NCI-H2227 (cell line): ENCODE measurements at regions not wholly inside any gene's neighbourhood (a gene's known extent, or its start where the extent isn't known, plus 50 kb on each side); places are given as distances from the start of the nearest gene placed in this dataset.
A peak's percentile ranks its signal among the peaks of the same experiment; 100 is the strongest.
"Not testable (repeated sequence)": the region's sequence is repeated elsewhere in the genome, so short reads cannot be mapped to it uniquely, and the experiment has no call there.

Experiments used
- DNase-seq: peaks from one replicate; lab custom pipeline; 2025; ENCODE audit not compliant: unreplicated experiment; lab: John Stamatoyannopoulos, UW

DNA sequence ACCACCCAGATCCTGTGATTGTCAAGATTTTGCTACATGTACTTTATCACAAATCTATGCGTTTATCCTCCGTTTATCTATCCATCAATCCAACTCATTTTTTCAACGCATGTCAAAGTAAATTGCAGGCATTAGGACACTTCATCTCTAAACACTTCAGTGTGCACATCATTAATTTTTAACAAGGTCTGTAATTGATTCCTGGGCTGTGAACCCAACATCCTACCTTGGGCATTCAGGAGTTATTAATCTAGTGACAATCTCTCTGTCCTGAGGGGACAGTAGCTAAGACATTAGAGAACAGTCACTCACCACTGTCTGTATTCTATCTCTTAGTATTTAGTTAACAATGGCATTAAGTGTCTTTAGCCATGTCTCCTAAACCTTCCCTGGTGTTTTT, 264.7 kb downstream of the SOX9 start:
- no peak for DNase-seq

DNA sequence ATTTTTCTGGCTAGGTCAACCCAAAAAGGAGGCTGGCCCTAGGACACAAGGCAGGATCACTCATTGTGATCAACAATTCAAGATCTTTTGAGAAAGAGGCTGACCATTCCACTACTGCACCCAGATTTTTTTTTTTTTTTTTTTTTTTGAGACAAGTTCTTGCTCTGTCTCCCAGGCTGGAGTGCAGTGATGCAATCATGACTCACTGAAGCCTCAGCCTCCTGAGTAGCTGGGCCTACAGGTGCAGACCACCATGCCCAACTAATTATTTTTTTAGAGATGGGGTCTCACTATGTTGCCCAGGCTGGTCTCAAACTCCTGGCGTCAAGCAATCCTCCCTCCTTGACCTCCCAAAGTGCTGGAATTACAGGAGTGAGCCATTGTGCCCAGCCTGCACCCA, 265.4 kb downstream of the SOX9 start:
- not testable (repeated sequence) for DNase-seq

DNA sequence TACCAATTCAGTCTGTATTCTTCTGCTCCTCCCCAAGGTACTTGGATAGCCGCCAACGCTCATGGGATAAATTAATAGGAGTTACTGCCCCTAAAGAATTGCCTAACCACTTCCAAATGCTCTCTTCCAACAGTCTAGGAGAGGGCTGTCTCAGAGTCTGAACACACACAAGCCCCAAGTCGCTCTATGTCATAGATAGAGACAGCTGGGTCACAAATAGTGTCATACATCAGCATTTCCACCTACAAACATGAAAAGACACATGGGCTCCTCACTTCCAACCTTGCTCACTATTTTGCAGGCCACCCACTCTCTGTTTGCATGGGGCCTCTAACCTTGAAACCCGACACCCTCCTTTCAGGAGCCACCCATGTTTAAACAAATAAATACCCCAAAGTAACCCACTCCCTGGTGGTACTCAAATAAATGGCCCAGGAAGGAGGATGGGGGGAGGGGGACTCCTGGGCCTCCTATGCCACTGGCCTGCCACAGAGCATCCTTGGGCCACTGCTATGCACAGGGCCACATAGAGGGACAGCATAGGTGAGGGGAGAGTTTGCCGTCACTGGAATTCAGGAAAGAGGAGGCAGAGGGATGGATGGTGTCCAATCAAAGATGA, 265.9 kb downstream of the SOX9 start:
- peak; percentile 66 for DNase-seq

DNA sequence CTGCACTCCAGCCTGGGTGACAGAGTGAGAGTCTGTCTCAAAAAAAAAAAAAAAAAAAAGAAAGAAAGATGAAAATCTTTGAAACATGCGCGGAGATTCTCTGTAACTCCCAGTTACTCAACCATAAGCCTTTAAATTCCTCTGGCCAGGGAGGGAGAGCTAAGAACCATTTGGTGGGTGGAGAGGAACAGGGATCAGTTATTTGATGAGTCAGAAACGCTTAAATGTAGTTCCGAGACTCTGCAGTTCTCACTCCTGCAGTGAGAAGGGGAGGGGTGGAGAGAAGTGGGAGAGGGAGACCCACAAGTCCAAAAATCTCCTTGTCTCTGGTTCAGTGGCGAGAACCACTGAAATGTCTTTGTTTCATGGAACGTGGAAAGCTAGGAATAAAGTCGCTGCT, 266.7 kb downstream of the SOX9 start:
- peak; percentile 15 for DNase-seq

GRCh38 chr17:72387969-72388368, 267.1 kb downstream of the SOX9 start:
- no peak for DNase-seq

DNA sequence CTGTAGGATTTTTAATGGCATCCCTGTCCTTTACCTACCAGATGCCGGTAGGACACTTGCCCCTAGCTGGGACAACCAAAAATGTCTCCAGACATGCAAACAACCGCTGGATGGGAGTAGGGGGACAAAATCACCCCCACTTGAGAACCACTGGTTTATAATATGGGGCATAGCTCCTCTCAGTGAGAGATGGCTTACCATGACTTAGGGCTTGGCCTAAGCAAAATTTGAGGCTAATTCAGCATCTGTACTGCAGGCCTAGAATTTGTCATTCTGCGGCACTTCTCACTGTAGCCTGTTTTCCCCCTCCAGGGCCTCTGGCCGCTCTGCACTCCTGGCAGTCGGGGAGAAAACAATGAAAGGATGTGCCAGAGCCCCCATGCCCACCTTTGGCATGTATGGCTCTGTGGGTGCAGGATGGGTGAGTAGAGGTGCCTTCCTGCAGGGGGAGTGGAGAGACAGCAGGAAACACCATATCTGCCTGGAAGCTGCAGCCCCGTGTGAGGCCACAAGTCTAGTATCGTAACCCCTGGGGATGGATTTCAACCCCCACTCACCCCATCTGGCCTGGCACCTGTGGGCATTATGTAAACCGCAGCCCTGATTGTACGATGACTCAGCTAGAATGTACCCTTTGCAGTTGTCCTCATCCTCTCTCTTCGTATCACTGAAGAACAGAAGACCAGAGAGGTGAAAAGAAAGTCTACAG, 268.1 kb downstream of the SOX9 start:
- DNase-seq = no peak

DNA sequence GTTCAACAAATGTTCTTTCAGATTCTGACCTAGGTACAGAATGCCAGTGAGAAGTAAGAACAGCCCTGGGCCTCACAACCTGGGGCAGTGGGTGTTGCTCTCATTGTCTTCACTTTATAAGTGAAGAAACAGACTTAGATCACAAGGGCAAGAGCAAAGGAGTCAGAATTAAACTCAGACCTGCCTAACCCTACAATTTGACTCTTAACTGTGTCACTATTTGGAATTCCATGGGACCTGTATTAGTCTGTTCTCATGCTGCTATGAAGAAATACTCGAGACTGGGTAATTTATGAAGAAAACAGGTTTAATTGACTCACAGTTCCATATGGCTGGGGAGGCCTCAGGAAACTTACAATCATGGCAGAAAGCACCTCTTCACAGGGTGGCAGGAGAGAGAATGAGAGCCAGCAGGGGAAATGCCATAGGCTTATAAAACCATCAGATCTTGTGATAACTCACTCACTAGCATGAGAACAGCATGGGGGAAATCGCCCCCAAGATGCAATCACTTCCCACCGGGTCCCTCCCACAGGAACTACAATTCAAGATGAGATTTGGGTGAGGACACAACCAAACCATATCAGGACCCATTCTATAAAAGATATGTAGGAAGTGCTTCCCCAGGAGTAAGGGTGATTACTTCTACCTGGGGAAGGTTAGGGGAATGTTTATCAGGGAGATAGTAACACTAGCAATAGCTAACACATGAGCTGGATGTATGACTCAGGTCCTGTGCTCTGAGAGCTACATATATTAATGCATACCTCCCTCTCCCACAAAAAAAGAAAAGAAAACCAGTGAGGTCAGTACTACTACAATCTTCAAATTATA, 270.1 kb downstream of the SOX9 start:
- DNase-seq = no peak

- no peak for DNase-seq
Observed at GRCh38 chr17:72392056-72393010, 271.5 kb downstream of the SOX9 start.

DNA sequence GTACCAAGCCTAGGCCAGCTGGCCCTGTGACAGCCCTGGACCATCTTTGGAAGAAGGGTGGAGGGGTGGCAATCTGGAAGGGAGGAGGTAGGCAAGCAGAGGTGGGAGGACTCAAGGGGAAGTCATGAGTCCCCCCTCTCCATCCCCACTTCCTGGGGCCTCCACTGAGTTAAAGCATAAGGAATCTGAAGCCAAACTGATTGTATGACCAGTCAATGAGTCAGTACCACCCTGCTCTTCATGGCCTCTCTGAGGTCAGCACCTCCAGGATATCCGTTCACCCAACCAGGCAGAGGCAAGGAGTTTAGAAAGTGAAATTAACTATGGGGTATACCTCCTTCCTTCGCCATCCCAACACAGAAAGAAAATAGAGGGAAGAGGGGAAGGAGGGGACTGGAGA, 272.7 kb downstream of the SOX9 start:
- no peak for DNase-seq

GRCh38 chr17:72394531-72394930, 273.7 kb downstream of the SOX9 start:
- DNase-seq = no peak

- DNase-seq = no peak
Observed at GRCh38 chr17:72396121-72396520, 275.3 kb downstream of the SOX9 start.

GRCh38 chr17:72397223-72397667, 276.4 kb downstream of the SOX9 start:
- DNase-seq = no peak

DNA sequence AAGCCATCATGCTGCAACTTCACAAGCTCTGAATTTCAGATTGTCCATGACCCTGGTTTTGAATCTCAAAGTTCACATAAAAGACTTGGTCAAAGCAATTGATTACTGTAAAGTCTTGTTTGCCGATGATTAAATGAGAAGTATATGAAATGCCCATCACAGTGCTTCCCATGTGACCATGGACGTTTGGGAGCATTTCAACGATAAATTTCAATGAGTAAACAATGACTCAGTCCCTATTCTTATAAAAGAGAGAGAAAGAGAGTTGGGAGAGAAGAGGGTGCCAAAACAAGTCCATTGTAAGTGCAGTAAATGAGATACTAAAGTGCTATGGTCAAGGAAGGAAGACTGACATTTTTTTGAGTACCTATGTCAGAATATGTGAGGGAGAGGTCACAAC, 276.9 kb downstream of the SOX9 start:
- DNase-seq = no peak

DNA sequence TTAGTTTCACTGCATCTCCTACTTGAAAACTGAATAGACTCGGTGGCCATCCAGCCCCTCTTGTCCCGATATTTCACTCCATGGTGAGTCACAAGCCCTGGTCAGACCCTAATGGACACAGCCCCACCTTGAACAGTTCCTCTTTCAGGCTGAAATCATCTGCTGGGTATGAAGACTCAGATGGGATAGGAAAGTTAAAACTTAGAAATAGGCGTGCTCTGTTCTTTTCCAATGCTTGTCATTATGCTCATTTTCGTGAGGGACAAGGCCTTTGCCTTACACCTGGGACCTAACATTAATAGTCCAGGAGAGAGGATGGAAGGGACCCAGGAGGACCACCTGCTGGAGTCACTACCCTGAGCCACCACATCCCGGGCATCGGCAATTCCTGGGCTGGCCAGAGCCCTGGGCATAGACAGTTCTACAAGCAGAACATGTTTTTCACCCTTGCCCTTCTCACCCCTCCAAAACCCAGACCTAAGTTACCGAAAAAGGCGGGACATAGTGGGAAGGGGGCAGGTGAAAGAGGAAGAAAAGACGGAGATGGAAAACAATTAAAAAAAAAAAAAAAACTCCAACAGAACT, 278.3 kb downstream of the SOX9 start:
- DNase-seq = no peak

DNA sequence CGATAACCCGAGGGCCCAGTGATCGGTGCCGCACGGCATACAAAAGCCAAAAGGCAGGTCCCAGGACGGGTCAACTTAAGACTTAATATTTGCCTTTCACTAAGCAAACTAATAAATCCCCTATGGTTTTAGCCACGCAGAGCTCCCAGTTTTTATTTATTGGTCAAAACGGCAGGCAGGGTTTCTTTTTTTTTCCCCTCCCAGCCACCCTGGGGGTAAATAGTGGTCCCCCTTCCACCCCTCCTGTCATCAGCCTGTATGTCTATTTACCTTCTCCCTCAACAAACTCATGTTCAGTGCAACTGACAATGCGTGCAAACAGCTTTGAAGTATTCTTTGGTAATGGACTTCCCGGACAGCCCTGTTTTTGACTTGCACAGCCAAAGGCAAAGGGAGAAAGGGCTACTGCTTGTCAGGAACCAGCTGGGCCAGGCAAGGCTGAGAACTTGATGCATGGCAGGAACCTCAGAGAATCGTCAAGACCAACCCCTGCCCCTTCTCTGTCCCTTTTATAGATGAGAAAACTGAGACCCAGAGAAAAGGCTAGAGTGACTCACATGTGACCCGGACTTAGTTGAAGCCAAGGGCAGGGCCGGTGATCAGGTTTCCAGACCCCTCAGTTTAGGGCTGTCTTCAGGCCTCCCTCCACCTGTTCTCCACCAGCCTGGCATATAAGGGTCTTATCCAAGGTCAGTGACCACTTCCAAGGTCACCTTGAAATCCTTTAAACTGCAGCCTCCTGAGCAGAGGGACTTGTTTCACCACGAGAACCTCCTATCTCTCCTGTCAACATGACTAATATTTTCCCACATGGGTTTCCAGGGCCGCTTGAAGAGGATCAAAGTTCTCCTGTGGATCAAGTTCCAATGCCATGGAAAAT, 279.0 kb downstream of the SOX9 start:
- no peak for DNase-seq

DNA sequence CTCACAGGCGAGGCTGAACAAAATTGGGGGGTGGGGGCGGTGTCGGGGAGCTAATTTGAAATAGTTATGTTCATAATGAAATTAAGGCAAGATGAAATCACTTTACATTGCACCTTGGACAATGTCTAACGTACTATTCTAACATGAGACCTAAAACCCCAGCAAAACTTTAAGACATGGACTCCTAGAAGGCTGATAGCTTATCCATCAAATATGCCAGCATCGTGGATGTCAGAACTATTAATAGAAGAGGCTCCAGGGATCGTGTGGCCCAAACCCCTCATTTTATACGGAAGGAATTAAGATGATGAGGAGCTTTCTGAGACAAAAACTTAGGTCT, 279.6 kb downstream of the SOX9 start:
- DNase-seq = no peak

GRCh38 chr17:72400863-72401262, 280.0 kb downstream of the SOX9 start:
- no peak for DNase-seq

DNA sequence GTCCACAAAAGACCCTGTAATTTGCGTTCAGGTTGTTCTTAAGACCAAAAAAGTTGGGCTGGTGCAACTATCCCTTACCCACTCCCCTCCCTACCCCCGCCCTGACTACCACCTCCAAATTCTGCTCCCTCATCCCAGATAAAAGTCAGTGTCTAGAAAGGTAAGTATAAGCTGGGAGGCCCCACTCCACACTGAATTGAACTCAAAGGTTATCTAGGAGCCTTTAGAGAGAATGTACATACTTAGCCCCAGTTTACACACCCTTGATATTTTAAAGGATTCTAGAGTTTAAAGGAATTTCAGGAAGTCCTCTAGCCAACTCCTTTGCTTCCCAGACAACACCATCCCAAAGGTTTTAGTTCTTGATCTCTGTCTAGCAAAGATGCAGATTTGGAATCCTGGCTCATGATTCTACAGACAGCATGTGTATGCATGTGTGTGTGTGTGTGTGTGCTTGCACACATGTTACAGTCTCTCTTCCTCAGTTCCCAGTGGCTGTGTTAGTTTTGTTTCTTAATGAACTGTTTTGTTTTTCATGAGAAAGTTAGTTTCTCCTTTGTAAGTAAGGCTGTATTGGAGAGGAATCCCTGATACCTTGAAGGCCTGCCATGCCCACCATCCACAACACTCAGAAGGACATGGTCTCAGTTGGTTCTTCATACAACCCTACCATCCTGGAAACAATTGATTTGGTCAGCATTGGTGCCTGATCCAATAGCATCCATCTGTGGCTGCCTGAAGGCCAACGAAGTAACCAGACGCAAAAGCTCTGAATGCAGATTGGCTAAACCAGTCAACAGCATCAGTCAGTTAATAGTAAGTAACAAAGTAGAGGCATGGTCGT, 281.3 kb downstream of the SOX9 start:
- no peak for DNase-seq

DNA sequence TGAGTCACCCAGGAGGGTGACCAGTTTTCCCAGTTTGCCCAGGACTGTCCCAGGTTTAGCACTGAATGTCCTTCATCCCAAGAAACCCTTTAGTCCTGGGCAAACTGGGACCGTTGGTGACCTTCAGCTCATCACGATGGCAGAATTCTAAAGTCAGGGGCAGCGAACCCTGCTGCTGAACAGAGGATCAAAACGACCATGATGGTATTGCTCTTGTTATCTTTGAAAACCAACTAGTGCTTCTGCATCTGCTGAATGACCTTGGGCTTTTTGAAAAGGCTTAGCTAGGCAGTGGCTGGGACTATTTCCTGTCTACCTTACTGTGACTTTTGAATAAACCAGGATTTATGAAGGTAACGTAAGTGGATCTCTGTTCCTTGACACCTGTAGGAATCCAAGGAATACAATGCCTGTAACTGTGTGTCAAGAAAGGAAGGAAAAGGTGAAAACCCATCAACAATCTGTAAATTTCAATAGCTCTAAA, 281.9 kb downstream of the SOX9 start:
- no peak for DNase-seq
